Adrenal gland (tissue), 5 donors: ENCODE measurements at regions not wholly inside any gene's neighbourhood (a gene's known extent, or its start where the extent isn't known, plus 50 kb on each side); places are given as distances from the start of the nearest gene placed in this dataset.

Experiments
- CTCF ChIP-seq, 6 experiments: fragments of 450-650 bp in 4 of 6; fragments of 200-600 bp in 2 of 6; sonication (generic) in 1 of 6; IDR thresholded peaks; 1 replicate in 5 of 6; 2 replicates in 1 of 6; pipeline versions ENCODE4 v1.5.1 to v1.8.0; 2016 to 2021; ENCODE audit warnings: antibody characterized with exemption in 6 of 6, mild to moderate bottlenecking in 2 of 6, moderate library complexity in 1 of 6
- POLR2A ChIP-seq, 2 donors: fragments of 450-650 bp; IDR thresholded peaks; one replicate each; pipeline ENCODE4 v1.6.1; 2017; ENCODE audit warnings: antibody characterized with exemption in 2 of 2, mild to moderate bottlenecking in 2 of 2, moderate library complexity in 1 of 2
- donor health status: DM: no; HTN: no; CAD: no.

GRCh38 chr11:14593671-14594070 lies 49.9 kb upstream of the PDE3B start:
- TF ChIP-seq POLR2A (IDR thresholded peaks at IDR 0.05) (no peak), CTCF (IDR thresholded peaks at IDR 0.05) (no peak)
